Keratinocyte (primary cell): ENCODE measurements at regions not wholly inside any gene's neighbourhood (a gene's known extent, or its start where the extent isn't known, plus 50 kb on each side); places are given as distances from the start of the nearest gene placed in this dataset.

Experiments used
- DNase-seq: peaks from one replicate; pipeline ENCODE4 v3.0.0-alpha.2; 2011; ENCODE audit warnings: low read depth, missing footprints, low spot score
- FAIRE-seq: peaks from 2 replicates; lab custom pipeline; 2011; peaks lifted over from hg19 to GRCh38; lab: Jason Lieb, UNC
- H2AFZ ChIP-seq: 2 replicates; pipeline ENCODE4 v1.6.0; 2012; ENCODE audit warnings: low read length, control low read depth, inconsistent platforms; ENCODE audit not compliant: control insufficient read depth
- H3K27ac ChIP-seq: 2 replicates; pipeline ENCODE4 v1.5.1; 2011; ENCODE audit warnings: low read length; ENCODE audit not compliant: control insufficient read depth, insufficient read depth
- H3K27me3 ChIP-seq: 3 replicates; pipeline ENCODE4 v1.6.0; 2011; ENCODE audit warnings: low read length; ENCODE audit not compliant: control insufficient read depth, insufficient read depth; ENCODE audit errors: extremely low read depth
- H3K36me3 ChIP-seq, 2 experiments: 2 replicates in 1 of 2; 3 replicates in 1 of 2; pipeline ENCODE4 v1.5.1; 2011; ENCODE audit warnings: low read length in 2 of 2, mild to moderate bottlenecking in 1 of 2; ENCODE audit not compliant: control insufficient read depth in 2 of 2, insufficient read depth in 2 of 2; ENCODE audit errors: extremely low read depth in 1 of 2
- H3K4me1 ChIP-seq: 3 replicates; pipeline ENCODE4 v1.5.1; 2011; ENCODE audit warnings: low read length; ENCODE audit not compliant: control insufficient read depth, insufficient read depth; ENCODE audit errors: extremely low read depth
- H3K4me2 ChIP-seq: 3 replicates; pipeline ENCODE4 v1.6.0; 2011; ENCODE audit warnings: low read depth, low read length; ENCODE audit not compliant: control insufficient read depth, insufficient read depth; ENCODE audit errors: extremely low read depth
- H3K4me3 ChIP-seq, 3 experiments: fragments of 200-600 bp in 1 of 3; sonication (generic) in 1 of 3; 2 replicates in 2 of 3; 3 replicates in 1 of 3; pipeline ENCODE4 v1.5.1; 2011 to 2016; ENCODE audit warnings: low read length in 3 of 3, mild to moderate bottlenecking in 3 of 3, control low read depth in 2 of 3, inconsistent platforms in 1 of 3, low read depth in 1 of 3, mixed read lengths in 1 of 3, mixed run types in 1 of 3, moderate library complexity in 1 of 3; ENCODE audit not compliant: control insufficient read depth in 2 of 3, insufficient read depth in 2 of 3; ENCODE audit errors: extremely low read depth in 1 of 3
- H3K79me2 ChIP-seq: 2 replicates; pipeline ENCODE4 v1.6.0; 2012; ENCODE audit warnings: low read length; ENCODE audit not compliant: control insufficient read depth, insufficient read depth
- H3K9ac ChIP-seq: 3 replicates; pipeline ENCODE4 v1.6.0; 2011; ENCODE audit warnings: low read length; ENCODE audit not compliant: control insufficient read depth, insufficient read depth; ENCODE audit errors: extremely low read depth
- H3K9me1 ChIP-seq: 3 replicates; pipeline ENCODE4 v1.6.0; 2011; ENCODE audit warnings: low read length; ENCODE audit not compliant: control insufficient read depth, insufficient read depth; ENCODE audit errors: extremely low read depth
- H3K9me3 ChIP-seq: 2 replicates; pipeline ENCODE4 v1.5.1; 2012; ENCODE audit warnings: low read depth, low read length; ENCODE audit not compliant: control insufficient read depth
- H4K20me1 ChIP-seq: 3 replicates; pipeline ENCODE4 v1.6.0; 2011; ENCODE audit warnings: low read length; ENCODE audit not compliant: control insufficient read depth, insufficient read depth; ENCODE audit errors: extremely low read depth
- CTCF ChIP-seq, 3 experiments: IDR thresholded peaks in 1 of 3; conservative IDR thresholded peaks in 1 of 3; optimal IDR thresholded peaks in 1 of 3; 2 replicates in 2 of 3; 3 replicates in 1 of 3; pipeline versions ENCODE3 to v1.5.1; 2011; ENCODE audit warnings: low read length in 3 of 3, mild to moderate bottlenecking in 3 of 3, moderate library complexity in 2 of 3, control low read depth in 1 of 3, inconsistent platforms in 1 of 3; ENCODE audit not compliant: insufficient read depth in 2 of 3; ENCODE audit errors: extremely low read depth in 1 of 3
- EZH2 ChIP-seq: IDR thresholded peaks from one replicate; pipeline ENCODE4 v1.6.1; 2012; ENCODE audit warnings: inconsistent platforms, mild to moderate bottlenecking, low read length, moderate library complexity
- dilution Hi-C: fragments of 300-500 bp; cut with MboI; formaldehyde crosslinking; loops from one replicate; pipeline ENCODE4 v1.7.0; 2020; ENCODE audit warnings: low sequenced_read_pairs; ENCODE audit not compliant: extremely low pct_ligation_motif_present

DNA sequence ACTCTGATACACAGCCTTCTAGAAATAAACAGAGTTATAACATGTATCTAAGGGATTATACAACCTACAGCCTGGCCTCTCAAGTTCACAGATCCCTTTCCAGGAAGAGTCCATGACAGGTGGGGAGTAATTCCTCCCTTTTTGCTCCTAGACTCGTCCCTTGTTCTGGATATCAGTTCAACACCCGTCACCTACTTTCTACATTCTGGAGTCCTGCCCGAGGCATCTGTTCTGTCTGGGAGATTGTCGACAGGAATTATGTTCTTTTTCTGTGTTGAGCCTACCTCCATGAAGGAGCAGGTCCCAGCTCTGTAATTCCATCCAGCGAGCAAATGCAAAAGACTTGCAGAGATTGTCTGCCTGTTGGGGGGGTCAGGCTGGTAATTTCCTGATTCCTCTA lies 224.6 kb upstream of the NTM start:
- H3K4me2 ChIP-seq, result no peak overlapping the region
- H3K9me1 ChIP-seq, result no peaks in the 10 kb centered on the region
- DNase-seq (no peak), FAIRE-seq (no peak)
- H3K4me1 ChIP-seq, result no peaks in the 10 kb centered on the region
- H2AFZ ChIP-seq, result no peak overlapping the region
- H3K36me3 ChIP-seq, result no peaks in the 10 kb centered on the region
- H3K4me3 ChIP-seq, result no peak overlapping the region
- H3K27ac ChIP-seq, result no peak overlapping the region
- no peaks in the 10 kb centered on the region for H4K20me1 ChIP-seq
- dilution Hi-C loops, result no loop called here
- no peaks in the 10 kb centered on the region for H3K27me3 ChIP-seq
- TF ChIP-seq EZH2, result no peak
- TF ChIP-seq CTCF (optimal IDR thresholded peaks at IDR 0.05 in 1 of 3, IDR thresholded peaks at IDR 0.05 in 1 of 3, conservative IDR thresholded peaks at IDR 0.05 in 1 of 3; ENCODE audit: extremely low read depth in 1 of 3, insufficient read depth in 2 of 3, low read length in 3 of 3), result no peak
- H3K9ac ChIP-seq, result no peak overlapping the region
- no peaks in the 10 kb centered on the region for H3K79me2 ChIP-seq
- H3K9me3 ChIP-seq, result no peaks in the 10 kb centered on the region

DNA sequence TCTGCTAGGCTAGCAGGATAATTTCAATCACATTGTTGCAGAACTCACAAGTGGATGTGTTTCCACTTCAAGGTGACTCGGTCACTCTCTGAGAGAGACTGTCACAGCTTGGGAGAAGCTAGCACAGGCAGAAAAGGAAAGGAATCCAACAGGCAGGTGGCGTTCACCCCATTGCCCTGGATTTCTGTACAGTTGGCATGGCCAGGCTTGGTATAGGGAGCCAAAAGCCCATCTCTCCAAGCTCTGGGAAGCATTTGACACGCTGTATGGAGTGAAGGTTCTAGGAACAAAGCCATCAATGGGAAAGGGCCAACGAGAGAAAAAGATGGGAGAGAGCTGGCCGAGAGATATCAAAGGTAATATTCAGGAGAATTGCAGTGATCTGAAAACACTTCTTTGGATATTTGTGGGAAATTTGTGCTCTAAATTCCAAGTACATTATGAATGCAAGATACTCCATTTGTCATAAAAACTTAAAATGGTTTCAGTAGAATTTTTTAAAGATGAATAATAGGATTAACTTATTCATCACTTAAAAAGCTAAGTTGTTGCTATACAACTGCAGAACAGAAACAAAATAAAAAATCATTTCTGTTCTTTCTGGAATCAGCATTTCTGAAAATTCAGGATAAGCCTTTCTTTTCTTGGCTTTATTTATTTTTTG lies 223.5 kb upstream of the NTM start:
- FAIRE-seq (no peak), DNase-seq (no peak)
- H3K9me1 ChIP-seq, result no peaks in the 10 kb centered on the region
- dilution Hi-C loops, result no loop called here
- no peaks in the 10 kb centered on the region for H3K79me2 ChIP-seq
- no peak overlapping the region for H3K9ac ChIP-seq
- H4K20me1 ChIP-seq, result no peaks in the 10 kb centered on the region
- no peak overlapping the region for H2AFZ ChIP-seq
- no peaks in the 10 kb centered on the region for H3K9me3 ChIP-seq
- no peaks in the 10 kb centered on the region for H3K27me3 ChIP-seq
- no peaks in the 10 kb centered on the region for H3K4me1 ChIP-seq
- H3K4me2 ChIP-seq, result no peak overlapping the region
- H3K4me3 ChIP-seq, result no peak overlapping the region
- no peaks in the 10 kb centered on the region for H3K36me3 ChIP-seq
- H3K27ac ChIP-seq, result no peak overlapping the region
- TF ChIP-seq CTCF (optimal IDR thresholded peaks at IDR 0.05 in 1 of 3, IDR thresholded peaks at IDR 0.05 in 1 of 3, conservative IDR thresholded peaks at IDR 0.05 in 1 of 3; ENCODE audit: extremely low read depth in 1 of 3, insufficient read depth in 2 of 3, low read length in 3 of 3) (no peak), EZH2 (no peak)
